ENCODE measurements at regions not wholly inside any gene's neighbourhood (a gene's known extent, or its start where the extent isn't known, plus 50 kb on each side); places are given as distances from the start of the nearest gene placed in this dataset.

DNA sequence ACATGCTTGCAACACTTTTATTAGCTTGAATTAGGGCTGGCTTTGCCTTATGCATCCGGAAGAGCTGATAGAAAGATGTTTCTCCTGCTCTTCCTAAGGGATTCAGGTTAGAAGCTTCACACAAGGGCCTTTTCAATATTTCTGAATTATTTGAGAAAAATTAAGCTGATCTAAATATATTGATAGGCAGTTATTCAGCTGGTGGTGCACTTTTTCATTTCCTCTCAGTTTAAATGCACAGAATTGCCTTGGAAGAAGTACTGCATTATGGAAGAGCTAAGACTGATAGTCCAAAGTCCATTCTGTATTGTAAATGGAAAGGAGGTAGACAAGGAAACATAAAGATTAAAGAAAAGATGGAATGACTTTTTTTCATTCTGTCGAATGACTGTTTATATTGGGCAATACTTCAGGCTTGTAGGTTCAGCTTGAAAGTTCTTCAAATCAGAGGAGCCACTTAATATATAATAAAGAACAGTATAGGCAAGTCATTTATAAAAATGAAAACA, 398.4 kb upstream of the B3GALT2 start:
- TF ChIP-seq, protein P1, sequence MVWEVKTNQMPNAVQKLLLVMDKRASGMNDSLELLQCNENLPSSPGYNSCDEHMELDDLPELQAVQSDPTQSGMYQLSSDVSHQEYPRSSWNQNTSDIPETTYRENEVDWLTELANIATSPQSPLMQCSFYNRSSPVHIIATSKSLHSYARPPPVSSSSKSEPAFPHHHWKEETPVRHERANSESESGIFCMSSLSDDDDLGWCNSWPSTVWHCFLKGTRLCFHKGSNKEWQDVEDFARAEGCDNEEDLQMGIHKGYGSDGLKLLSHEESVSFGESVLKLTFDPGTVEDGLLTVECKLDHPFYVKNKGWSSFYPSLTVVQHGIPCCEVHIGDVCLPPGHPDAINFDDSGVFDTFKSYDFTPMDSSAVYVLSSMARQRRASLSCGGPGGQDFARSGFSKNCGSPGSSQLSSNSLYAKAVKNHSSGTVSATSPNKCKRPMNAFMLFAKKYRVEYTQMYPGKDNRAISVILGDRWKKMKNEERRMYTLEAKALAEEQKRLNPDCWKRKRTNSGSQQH (CRISPR knock-in tag; IDR thresholded peaks at IDR 0.05), result no peak
- no peak for TF ChIP-seq CEBPB (tag; IDR thresholded peaks at IDR 0.05)
- no peak for TF ChIP-seq TOE1 (IDR thresholded peaks at IDR 0.05; ENCODE audit: borderline replicate concordance)
- no peak for TF ChIP-seq TOE1 (CRISPR knock-in tag; IDR thresholded peaks at IDR 0.05; ENCODE audit: borderline replicate concordance, low read depth)
- TF ChIP-seq, protein P2, sequence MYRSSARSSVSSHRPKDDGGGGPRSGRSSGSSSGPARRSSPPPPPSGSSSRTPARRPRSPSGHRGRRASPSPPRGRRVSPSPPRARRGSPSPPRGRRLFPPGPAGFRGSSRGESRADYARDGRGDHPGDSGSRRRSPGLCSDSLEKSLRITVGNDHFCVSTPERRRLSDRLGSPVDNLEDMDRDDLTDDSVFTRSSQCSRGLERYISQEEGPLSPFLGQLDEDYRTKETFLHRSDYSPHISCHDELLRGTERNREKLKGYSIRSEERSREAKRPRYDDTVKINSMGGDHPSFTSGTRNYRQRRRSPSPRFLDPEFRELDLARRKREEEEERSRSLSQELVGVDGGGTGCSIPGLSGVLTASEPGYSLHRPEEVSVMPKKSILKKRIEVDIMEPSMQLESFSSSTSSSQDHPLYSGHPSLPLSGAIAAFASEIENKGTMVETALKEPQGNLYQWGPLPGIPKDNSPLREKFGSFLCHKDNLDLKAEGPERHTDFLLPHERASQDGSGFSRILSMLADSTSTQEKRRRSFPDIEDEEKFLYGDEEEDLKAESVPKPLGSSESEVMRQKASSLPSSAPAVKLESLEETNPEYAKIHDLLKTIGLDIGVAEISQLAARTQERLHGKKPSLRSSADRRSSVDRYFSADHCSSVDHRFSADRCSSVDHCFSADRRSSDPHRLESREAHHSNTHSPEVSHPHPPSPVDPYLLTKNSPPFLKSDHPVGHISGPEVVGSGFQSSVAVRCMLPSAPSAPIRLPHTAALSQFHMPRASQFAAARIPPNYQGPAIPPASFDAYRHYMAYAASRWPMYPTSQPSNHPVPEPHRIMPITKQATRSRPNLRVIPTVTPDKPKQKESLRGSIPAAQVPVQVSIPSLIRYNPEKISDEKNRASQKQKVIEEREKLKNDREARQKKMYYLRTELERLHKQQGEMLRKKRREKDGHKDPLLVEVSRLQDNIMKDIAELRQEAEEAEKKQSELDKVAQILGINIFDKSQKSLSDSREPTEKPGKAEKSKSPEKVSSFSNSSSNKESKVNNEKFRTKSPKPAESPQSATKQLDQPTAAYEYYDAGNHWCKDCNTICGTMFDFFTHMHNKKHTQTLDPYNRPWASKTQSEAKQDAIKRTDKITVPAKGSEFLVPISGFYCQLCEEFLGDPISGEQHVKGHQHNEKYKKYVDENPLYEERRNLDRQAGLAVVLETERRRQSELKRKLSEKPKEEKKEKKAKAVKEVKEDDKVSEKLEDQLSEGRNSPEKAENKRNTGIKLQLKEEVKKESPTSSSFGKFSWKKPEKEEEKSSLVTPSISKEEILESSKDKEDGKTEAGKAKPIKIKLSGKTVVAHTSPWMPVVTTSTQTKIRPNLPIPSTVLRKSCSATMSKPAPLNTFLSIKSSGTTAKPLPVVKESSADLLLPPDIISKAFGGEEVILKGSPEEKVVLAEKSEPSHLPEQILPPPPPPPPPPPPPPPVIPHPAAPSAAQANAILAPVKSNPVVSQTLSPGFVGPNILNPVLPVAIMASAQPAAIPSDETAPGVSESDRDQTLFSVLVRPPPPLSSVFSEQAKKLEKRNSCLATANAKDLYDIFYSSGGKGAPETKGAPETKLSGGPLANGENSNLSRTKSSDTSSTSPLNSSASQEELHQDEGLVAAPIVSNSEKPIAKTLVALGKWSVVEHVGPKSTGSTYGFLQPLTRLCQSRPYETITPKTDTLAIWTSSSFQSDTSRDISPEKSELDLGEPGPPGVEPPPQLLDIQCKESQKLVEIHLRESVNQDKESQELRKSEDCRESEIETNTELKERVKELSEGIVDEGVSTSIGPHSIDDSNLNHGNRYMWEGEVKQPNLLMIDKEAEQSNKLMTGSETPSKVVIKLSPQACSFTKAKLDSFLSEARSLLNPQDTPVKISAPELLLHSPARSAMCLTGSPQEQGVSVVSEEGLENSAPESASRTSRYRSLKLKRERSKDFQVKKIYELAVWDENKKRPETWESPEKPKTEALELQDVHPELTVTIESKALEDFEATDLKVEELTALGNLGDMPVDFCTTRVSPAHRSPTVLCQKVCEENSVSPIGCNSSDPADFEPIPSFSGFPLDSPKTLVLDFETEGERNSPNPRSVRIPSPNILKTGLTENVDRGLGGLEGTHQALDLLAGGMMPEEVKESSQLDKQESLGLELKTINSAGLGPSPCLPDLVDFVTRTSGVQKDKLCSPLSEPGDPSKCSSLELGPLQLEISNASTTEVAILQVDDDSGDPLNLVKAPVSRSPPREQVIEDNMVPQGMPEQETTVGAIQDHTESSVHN (IDR thresholded peaks at IDR 0.05; ENCODE audit: borderline replicate concordance in 1 of 2, low read depth in 1 of 2), result no peak

Measured in K562 (cell line).